Endodermal cell (in vitro differentiated cells): ENCODE measurements at regions not wholly inside any gene's neighbourhood (a gene's known extent, or its start where the extent isn't known, plus 50 kb on each side); places are given as distances from the start of the nearest gene placed in this dataset.
A peak's percentile ranks its signal among the peaks of the same experiment; 100 is the strongest.

Experiments
- DNase-seq: peaks from one replicate; pipeline ENCODE4 v3.0.0-alpha.2; 2017
- H3K27ac ChIP-seq: 2 replicates; pipeline ENCODE4 v1.5.1; 2013; ENCODE audit warnings: mild to moderate bottlenecking, low read depth, low read length, moderate library complexity
- H3K27me3 ChIP-seq: 2 replicates; pipeline ENCODE4 v1.6.1; 2013; ENCODE audit warnings: mild to moderate bottlenecking, low read length, moderate library complexity; ENCODE audit not compliant: insufficient read depth, control insufficient read depth, poor library complexity, severe bottlenecking
- H3K36me3 ChIP-seq: 2 replicates; pipeline ENCODE4 v1.7.0; 2013; ENCODE audit warnings: mild to moderate bottlenecking, low read length, moderate library complexity; ENCODE audit not compliant: control insufficient read depth, insufficient read depth
- H3K4me1 ChIP-seq: one replicate; pipeline ENCODE4 v1.7.0; 2013; ENCODE audit warnings: low read length; ENCODE audit not compliant: control insufficient read depth, insufficient read depth
- H3K4me3 ChIP-seq: 2 replicates; pipeline ENCODE4 v1.5.1; 2013; ENCODE audit warnings: mild to moderate bottlenecking, low read length, moderate library complexity
- H3K9ac ChIP-seq: 2 replicates; pipeline ENCODE4 v1.6.1; 2013; ENCODE audit warnings: mild to moderate bottlenecking, low read length, moderate library complexity; ENCODE audit not compliant: poor library complexity, severe bottlenecking; ENCODE audit errors: extremely low read depth
- H3K9me3 ChIP-seq: 2 replicates; pipeline ENCODE4 v1.6.1; 2013; ENCODE audit warnings: mild to moderate bottlenecking, low read length, moderate library complexity; ENCODE audit not compliant: control insufficient read depth
- H3K27ac Mint-ChIP-seq: 2 replicates; pipeline ENCODE4 v1.8.0; 2020; ENCODE audit warnings: mixed read lengths
- H3K27me3 Mint-ChIP-seq: 2 replicates; pipeline ENCODE4 v1.8.0; 2021; ENCODE audit warnings: mild to moderate bottlenecking, mixed read lengths; ENCODE audit not compliant: insufficient read depth
- H3K36me3 Mint-ChIP-seq: 2 replicates; pipeline ENCODE4 v1.8.0; 2020; ENCODE audit warnings: low read depth, mixed read lengths
- H3K4me1 Mint-ChIP-seq: 2 replicates; pipeline ENCODE4 v1.8.0; 2020; ENCODE audit warnings: mixed read lengths
- H3K4me3 Mint-ChIP-seq: 2 replicates; pipeline ENCODE4 v1.8.0; 2020; ENCODE audit warnings: mild to moderate bottlenecking, moderate library complexity, mixed read lengths
- H3K9me3 Mint-ChIP-seq: 2 replicates; pipeline ENCODE4 v1.8.0; 2020; ENCODE audit warnings: mild to moderate bottlenecking, mixed read lengths
- CTCF ChIP-seq: fragments of 200-600 bp; sonication (generic); conservative IDR thresholded peaks from 2 replicates; pipeline ENCODE4 v1.5.0; 2021; ENCODE audit warnings: antibody characterized with exemption, mild to moderate bottlenecking
- WGBS, 2 experiments: methylation state at CpG; one replicate each; pipeline versions ENCODE4 v1.1.5 to v1.1.7; 2013; ENCODE audit warnings: missing lambda C conversion rate in 2 of 2, mixed read lengths in 1 of 2; ENCODE audit not compliant: insufficient coverage in 1 of 2, insufficient read length in 1 of 2; 5-methylcytosine and 5-hydroxymethylcytosine counted together

GRCh38 chr10:42950606-42951485 is 126.0 kb upstream of the RET start:
- Histone ChIP-seq H3K9ac (no peak overlapping the region), H3K4me3 (no peak overlapping the region), H3K27me3 (no peaks in the 10 kb centered on the region), H3K27ac (no peak overlapping the region), H3K9me3 (no peaks in the 10 kb centered on the region), H3K4me1 (peaks cover 3% of the 10 kb centered on the region), H3K36me3 (no peaks in the 10 kb centered on the region)
- no peaks in the 10 kb centered on the region for H3K9me3 Mint-ChIP-seq
- no peak for TF ChIP-seq CTCF
- peak; percentile 51 for DNase-seq
- H3K4me3 Mint-ChIP-seq = peak overlapping the region; percentile 59
- H3K36me3 Mint-ChIP-seq = no peaks in the 10 kb centered on the region
- WGBS, 2 experiments = 93 to 95% methylated on average over 19 to 27 of the region's 27 CpGs
- no peak overlapping the region for H3K27ac Mint-ChIP-seq
- H3K4me1 Mint-ChIP-seq = peaks cover 12% of the 10 kb centered on the region
- H3K27me3 Mint-ChIP-seq = peaks cover 15% of the 10 kb centered on the region

GRCh38 chr10:42951486-42952251 is 125.2 kb upstream of the RET start:
- Mint-ChIP-seq H3K27ac (peak overlapping the region; percentile 72), H3K4me3 (peak overlapping the region; percentile 59), H3K9me3 (no peaks in the 10 kb centered on the region), H3K27me3 (peaks cover 17% of the 10 kb centered on the region), H3K4me1 (peaks cover 12% of the 10 kb centered on the region), H3K36me3 (no peaks in the 10 kb centered on the region)
- Histone ChIP-seq H3K9me3 (no peaks in the 10 kb centered on the region), H3K9ac (no peak overlapping the region), H3K27ac (no peak overlapping the region), H3K36me3 (no peaks in the 10 kb centered on the region), H3K4me1 (peaks cover 3% of the 10 kb centered on the region), H3K27me3 (no peaks in the 10 kb centered on the region), H3K4me3 (no peak overlapping the region)
- peak; percentile 33 for TF ChIP-seq CTCF
- DNase-seq = peak; percentile 87
- 80 to 90% methylated on average over 22 to 39 of the region's 39 CpGs for WGBS, 2 experiments

GRCh38 chr10:42952349-42952748 is 124.5 kb upstream of the RET start:
- peaks cover 12% of the 10 kb centered on the region for H3K4me1 Mint-ChIP-seq
- peak overlapping the region; percentile 72 for H3K27ac Mint-ChIP-seq
- TF ChIP-seq CTCF = no peak
- H3K9me3 ChIP-seq = no peaks in the 10 kb centered on the region
- 14 to 26% methylated on average over 6 to 14 of the region's 14 CpGs for WGBS, 2 experiments
- H3K27ac ChIP-seq = no peak overlapping the region
- peaks cover 3% of the 10 kb centered on the region for H3K4me1 ChIP-seq
- no peak overlapping the region for H3K9ac ChIP-seq
- H3K36me3 Mint-ChIP-seq = no peaks in the 10 kb centered on the region
- H3K4me3 ChIP-seq = no peak overlapping the region
- H3K27me3 Mint-ChIP-seq = peaks cover 20% of the 10 kb centered on the region
- no peaks in the 10 kb centered on the region for H3K9me3 Mint-ChIP-seq
- H3K4me3 Mint-ChIP-seq = peak overlapping the region; percentile 59
- H3K27me3 ChIP-seq = no peaks in the 10 kb centered on the region
- peak; percentile 95 for DNase-seq
- H3K36me3 ChIP-seq = no peaks in the 10 kb centered on the region
